HG02798 (cell line): ENCODE measurements at regions not wholly inside any gene's neighbourhood (a gene's known extent, or its start where the extent isn't known, plus 50 kb on each side); places are given as distances from the start of the nearest gene placed in this dataset.
A peak's percentile ranks its signal among the peaks of the same experiment; 100 is the strongest.

ENCODE experiments used
- ATAC-seq: cut with Tn5 transposase; IDR thresholded peaks from one replicate; pipeline ENCODE4 v1.9.1; 2021; ENCODE audit warnings: mild to moderate bottlenecking; ENCODE audit not compliant: unreplicated experiment, poor library complexity

GRCh38 chr5:54775645-54776044 is 209.7 kb downstream of the ESM1 start:
- ATAC-seq, result no peak

- no peak for ATAC-seq
Observed at GRCh38 chr5:54774281-54775170, 210.9 kb downstream of the ESM1 start.

GRCh38 chr5:54772684-54773083 is 212.7 kb downstream of the ESM1 start:
- peak; percentile 48 for ATAC-seq

GRCh38 chr5:54772231-54772630 is 213.2 kb downstream of the ESM1 start:
- ATAC-seq, result no peak

GRCh38 chr5:54769746-54770145 is 215.6 kb downstream of the ESM1 start:
- ATAC-seq, result no peak

- ATAC-seq, result no peak
Observed at GRCh38 chr5:54769072-54769471, 216.3 kb downstream of the ESM1 start.

- no peak for ATAC-seq
Observed at GRCh38 chr5:54766748-54767147, 218.6 kb downstream of the ESM1 start.

GRCh38 chr5:54765165-54766028 is 220.0 kb downstream of the ESM1 start:
- ATAC-seq, result no peak

GRCh38 chr5:54764102-54765090 is 221.0 kb downstream of the ESM1 start:
- ATAC-seq, result no peak

- ATAC-seq, result no peak
Observed at GRCh38 chr5:54761213-54761701, 224.1 kb downstream of the ESM1 start.

GRCh38 chr5:54760182-54760935 is 225.0 kb downstream of the ESM1 start:
- no peak for ATAC-seq

- no peak for ATAC-seq
Observed at GRCh38 chr5:54758038-54758437, 227.4 kb downstream of the ESM1 start.

- no peak for ATAC-seq
Observed at GRCh38 chr5:54757541-54757940, 227.9 kb downstream of the ESM1 start.

- ATAC-seq, result no peak
Observed at GRCh38 chr5:54756796-54757402, 228.5 kb downstream of the ESM1 start.

- no peak for ATAC-seq
Observed at GRCh38 chr5:54756301-54756700, 229.1 kb downstream of the ESM1 start.

GRCh38 chr5:54754878-54755277 is 230.5 kb downstream of the ESM1 start:
- no peak for ATAC-seq

- no peak for ATAC-seq
Observed at GRCh38 chr5:54754420-54754819, 231.0 kb downstream of the ESM1 start.

GRCh38 chr5:54753753-54754152 is 231.6 kb downstream of the ESM1 start:
- ATAC-seq, result no peak

GRCh38 chr5:54753034-54753433 is 232.4 kb downstream of the ESM1 start:
- ATAC-seq, result peak; percentile 71
